Aorta (tissue), 5 donors: ENCODE measurements at regions not wholly inside any gene's neighbourhood (a gene's known extent, or its start where the extent isn't known, plus 50 kb on each side); places are given as distances from the start of the nearest gene placed in this dataset.
"Not testable (repeated sequence)": the region's sequence is repeated elsewhere in the genome, so short reads cannot be mapped to it uniquely, and the experiment has no call there.

Source experiments
- ATAC-seq: fragments of 200-7000 bp; cut with Tn5 transposase; one replicate; pipeline ENCODE4 v1.9.1; 2022; ENCODE audit warnings: moderate library complexity; ENCODE audit not compliant: low FRiP score
- DNase-seq, 2 donors: peaks; one replicate each; pipeline ENCODE4 v3.0.0-alpha.2; 2020
- H3K27ac ChIP-seq, 2 donors: one replicate each; pipeline ENCODE4 v1.5.1; 2013; ENCODE audit warnings: low read length in 2 of 2, mild to moderate bottlenecking in 2 of 2, moderate library complexity in 2 of 2, control low read depth in 1 of 2, inconsistent platforms in 1 of 2, low read depth in 1 of 2
- H3K27me3 ChIP-seq, 2 donors: one replicate each; pipeline ENCODE4 v1.6.1; 2013; ENCODE audit warnings: control low read depth in 1 of 2, low read length in 1 of 2, mild to moderate bottlenecking in 1 of 2, moderate library complexity in 1 of 2; ENCODE audit not compliant: insufficient read depth in 2 of 2, control insufficient read depth in 1 of 2
- H3K36me3 ChIP-seq, 2 donors: one replicate each; pipeline ENCODE4 v1.6.1; 2013; ENCODE audit warnings: control low read depth in 1 of 2, low read length in 1 of 2, mild to moderate bottlenecking in 1 of 2; ENCODE audit not compliant: insufficient read depth in 2 of 2, control insufficient read depth in 1 of 2
- H3K4me1 ChIP-seq, 2 donors: one replicate each; pipeline ENCODE4 v1.6.1; 2013; ENCODE audit warnings: low read length in 2 of 2, control low read depth in 1 of 2, mild to moderate bottlenecking in 1 of 2, moderate library complexity in 1 of 2; ENCODE audit not compliant: insufficient read depth in 2 of 2, control insufficient read depth in 1 of 2
- H3K4me3 ChIP-seq, 2 donors: one replicate each; pipeline ENCODE4 v1.5.1; 2013; ENCODE audit warnings: low read length in 2 of 2, control low read depth in 1 of 2, mild to moderate bottlenecking in 1 of 2
- H3K9me3 ChIP-seq: one replicate; pipeline ENCODE4 v1.6.1; 2013; ENCODE audit warnings: mild to moderate bottlenecking, low read length; ENCODE audit not compliant: control insufficient read depth
- WGBS, 2 donors: extraction: QIAGEN DNeasy Blood & Tissue Kit; methylation state at CpG; one replicate each; pipeline ENCODE4 v1.1.7; 2013; 5-methylcytosine and 5-hydroxymethylcytosine counted together
- intact Hi-C, 2 donors: fragments of 100-400 bp; cut with DNase I; formaldehyde crosslinking; loops; one replicate each; pipeline versions ENCODE4 v1.14.2 to v1.15.0; 2022
- donor health status: healthy with polysubstance abuse.
- donor health status: Bipolar disorder and iron deficiency.
- donor health status: DM: no; HTN: no; CAD: no.
- donor health status: DM: no; HTN: no; CAD: no.
- donor health status: DM: yes; HTN: yes; CAD: no.

DNA sequence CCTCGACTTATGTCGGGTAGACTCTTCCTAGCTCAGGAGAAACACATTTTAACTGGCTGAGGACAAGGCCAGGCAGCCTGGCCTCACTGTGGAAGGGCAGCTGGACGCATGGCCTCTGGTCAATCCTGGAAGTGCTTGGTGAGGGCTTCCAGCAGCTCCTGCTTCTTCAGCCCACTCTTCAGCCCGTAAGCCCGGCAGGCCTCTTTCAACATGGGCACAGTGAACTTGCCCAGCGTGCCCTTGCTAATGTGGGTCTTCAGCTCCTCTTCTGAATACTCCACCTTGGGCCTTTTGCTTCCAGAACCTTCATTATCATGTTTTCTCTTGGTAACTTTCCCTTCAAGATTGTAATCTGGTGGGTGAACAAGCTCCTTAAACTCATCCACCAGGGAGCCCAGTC is 132.2 kb upstream of the MAMLD1 start:
- H3K4me3 ChIP-seq, intact Hi-C loops, DNase-seq: not testable (repeated sequence)

DNA sequence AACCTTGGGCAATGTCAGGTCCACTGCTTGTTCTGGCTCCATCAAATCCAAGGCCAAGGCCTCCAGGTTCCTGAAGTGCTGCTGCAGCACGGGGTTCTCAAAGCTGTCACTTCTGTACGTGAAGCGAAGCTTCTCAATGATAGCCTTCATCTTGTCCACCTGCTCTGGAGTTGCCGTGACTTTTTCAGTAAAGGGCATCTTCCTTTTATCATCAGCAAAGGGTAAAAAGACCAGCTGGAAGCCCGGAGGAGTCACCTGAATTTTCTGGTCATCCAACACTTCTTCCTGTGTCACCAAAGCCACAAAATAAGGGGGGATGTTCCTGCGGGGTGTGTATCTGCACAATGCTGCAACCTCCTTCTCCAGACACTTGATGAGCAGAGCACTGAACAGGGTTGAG is 131.7 kb upstream of the MAMLD1 start:
- DNase-seq, H3K4me1 ChIP-seq, ATAC-seq, H3K36me3 ChIP-seq, H3K27me3 ChIP-seq, intact Hi-C loops, H3K27ac ChIP-seq, H3K4me3 ChIP-seq, H3K9me3 ChIP-seq: not testable (repeated sequence)
- WGBS, 2 donors = 85 to 95% methylated on average over 6 of the region's 6 CpGs

More for the DNA sequence above, 132.2 kb upstream of the MAMLD1 start:
- not testable (repeated sequence) for ATAC-seq, H3K27ac ChIP-seq, H3K9me3 ChIP-seq, H3K4me1 ChIP-seq, H3K27me3 ChIP-seq, H3K36me3 ChIP-seq
- 65 to 92% methylated on average over 5 to 6 of the region's 6 CpGs for WGBS, 2 donors

- not testable (repeated sequence) for H3K36me3 ChIP-seq, H3K27ac ChIP-seq
Measured at GRCh38 chrX:150232222-150232621, 130.9 kb upstream of the MAMLD1 start.

DNA sequence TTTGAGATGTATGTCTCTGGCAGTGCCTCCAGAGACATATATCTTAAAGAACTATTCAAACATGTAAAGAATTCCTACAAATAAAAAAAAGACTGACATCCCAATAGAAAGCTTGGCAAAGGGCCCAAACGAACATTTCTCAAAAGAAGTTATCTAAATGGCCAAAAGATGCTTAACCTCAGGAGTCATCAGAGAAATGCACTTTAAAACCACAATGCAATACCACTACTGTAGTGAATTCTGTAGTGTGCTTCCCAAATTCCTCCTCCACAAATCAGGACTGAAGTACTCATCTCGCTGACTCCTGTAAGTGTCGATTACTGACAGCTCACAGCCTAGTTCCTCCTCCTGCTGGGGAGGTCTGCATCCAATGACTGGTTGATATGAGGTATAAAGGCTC is 129.0 kb upstream of the MAMLD1 start:
- no peaks in the 10 kb centered on the region for H3K36me3 ChIP-seq
- 67 to 85% methylated on average over 3 of the region's 3 CpGs for WGBS, 2 donors
- H3K4me1 ChIP-seq = no peaks in the 10 kb centered on the region
- DNase-seq = no peak
- ATAC-seq = no peak
- intact Hi-C loops = no loop called here
- no peaks in the 10 kb centered on the region for H3K9me3 ChIP-seq
- no peaks in the 10 kb centered on the region for H3K27me3 ChIP-seq
- no peak overlapping the region for H3K27ac ChIP-seq
- H3K4me3 ChIP-seq = no peak overlapping the region

More at GRCh38 chrX:150232222-150232621, 130.9 kb upstream of the MAMLD1 start:
- H3K9me3 ChIP-seq, ATAC-seq, H3K4me3 ChIP-seq, H3K4me1 ChIP-seq, intact Hi-C loops, DNase-seq, H3K27me3 ChIP-seq: not testable (repeated sequence)
- WGBS, 2 donors = 79 to 93% methylated on average over 5 of the region's 5 CpGs

- ATAC-seq (no peak), DNase-seq (no peak)
- intact Hi-C loops = no loop called here
- H3K4me3 ChIP-seq = no peak overlapping the region
- H3K27me3 ChIP-seq = no peaks in the 10 kb centered on the region
- no peaks in the 10 kb centered on the region for H3K4me1 ChIP-seq
- no peaks in the 10 kb centered on the region for H3K9me3 ChIP-seq
- no peaks in the 10 kb centered on the region for H3K36me3 ChIP-seq
- WGBS, 2 donors = 64 to 93% methylated on average over 3 of the region's 3 CpGs
- H3K27ac ChIP-seq = no peak overlapping the region
Measured at GRCh38 chrX:150236327-150236726, 126.8 kb upstream of the MAMLD1 start.

- Histone ChIP-seq H3K36me3 (no peaks in the 10 kb centered on the region), H3K27me3 (no peaks in the 10 kb centered on the region), H3K9me3 (no peaks in the 10 kb centered on the region), H3K4me3 (no peak overlapping the region), H3K27ac (no peak overlapping the region), H3K4me1 (no peaks in the 10 kb centered on the region)
- intact Hi-C loops = no loop called here
- DNase-seq = no peak
- no peak for ATAC-seq
- WGBS, 2 donors = 70 to 72% methylated on average over 6 of the region's 6 CpGs
Measured at GRCh38 chrX:150238632-150239382, 124.3 kb upstream of the MAMLD1 start.

- Histone ChIP-seq H3K4me1 (no peaks in the 10 kb centered on the region), H3K27ac (no peak overlapping the region), H3K27me3 (no peaks in the 10 kb centered on the region), H3K9me3 (no peaks in the 10 kb centered on the region), H3K36me3 (no peaks in the 10 kb centered on the region), H3K4me3 (no peak overlapping the region)
- intact Hi-C loops = no loop called here
- ATAC-seq (no peak), DNase-seq (no peak)
- 85 to 99% methylated on average over 4 of the region's 4 CpGs for WGBS, 2 donors
Measured at GRCh38 chrX:150239946-150240642, 123.0 kb upstream of the MAMLD1 start.

DNA sequence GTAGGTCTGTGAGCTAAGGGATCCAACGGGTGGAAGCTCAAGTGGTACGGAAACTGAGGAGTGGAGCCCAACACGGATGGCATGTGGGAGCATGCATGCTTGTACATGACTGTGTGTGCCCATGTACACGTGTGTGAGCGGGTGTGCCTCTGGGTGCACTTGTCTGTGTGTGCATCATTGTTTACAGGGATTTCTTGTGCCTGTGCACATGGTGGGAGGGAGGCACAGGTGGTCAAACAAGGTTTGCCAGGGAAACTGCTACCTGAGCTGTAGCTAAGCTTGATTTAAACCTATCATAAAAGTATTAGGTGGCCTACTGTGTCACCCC is 122.5 kb upstream of the MAMLD1 start:
- 76 to 96% methylated on average over 5 of the region's 5 CpGs for WGBS, 2 donors
- H3K4me1 ChIP-seq = no peaks in the 10 kb centered on the region
- H3K36me3 ChIP-seq = no peaks in the 10 kb centered on the region
- no peak overlapping the region for H3K4me3 ChIP-seq
- no peaks in the 10 kb centered on the region for H3K27me3 ChIP-seq
- H3K27ac ChIP-seq = no peak overlapping the region
- no peaks in the 10 kb centered on the region for H3K9me3 ChIP-seq
- intact Hi-C loops = no loop called here
- no peak for DNase-seq
- ATAC-seq = no peak
